K562 (cell line): ENCODE measurements at regions not wholly inside any gene's neighbourhood (a gene's known extent, or its start where the extent isn't known, plus 50 kb on each side); places are given as distances from the start of the nearest gene placed in this dataset.

Source experiments
- ARNT ChIP-seq, 2 experiments: fragments of 450-650 bp; IDR thresholded peaks; 2 replicates each; pipeline ENCODE4 v1.6.1; 2016; ENCODE audit warnings: mild to moderate bottlenecking in 1 of 2
- ELF2 ChIP-seq: fragments of 250-450 bp; sonication (Bioruptor Pico); IDR thresholded peaks from 2 replicates; pipeline ENCODE4 v1.5.0; 2021; ENCODE audit warnings: mild to moderate bottlenecking
- FOXK2 ChIP-seq, 2 experiments: fragments of 450-650 bp; IDR thresholded peaks in 1 of 2; conservative IDR thresholded peaks in 1 of 2; 2 replicates each; pipeline ENCODE4 v1.6.1; 2016; ENCODE audit warnings: low read depth in 2 of 2, mild to moderate bottlenecking in 1 of 2
- HDAC6 ChIP-seq: IDR thresholded peaks from 2 replicates; pipeline ENCODE4 v1.6.1; 2012; ENCODE audit warnings: low read depth, mild to moderate bottlenecking, control low read depth, inconsistent platforms, low read length, moderate library complexity
- HMG20A ChIP-seq: fragments of 450-650 bp; formaldehyde crosslinking; conservative IDR thresholded peaks from 2 replicates; pipeline ENCODE4 v1.4.0; 2020; ENCODE audit warnings: mild to moderate bottlenecking, mixed read lengths
- MBD2 ChIP-seq: sonication (generic); IDR thresholded peaks from 2 replicates; pipeline ENCODE4 v1.6.1; 2016; ENCODE audit warnings: low read depth, borderline replicate concordance
- NCOA6 ChIP-seq: fragments of 450-650 bp; IDR thresholded peaks from 2 replicates; pipeline ENCODE4 v1.6.1; 2017; ENCODE audit warnings: mild to moderate bottlenecking
- POLR2A ChIP-seq: fragments of 450-650 bp; conservative IDR thresholded peaks from 2 replicates; pipeline ENCODE4 v1.6.1; 2016
- TAF15 ChIP-seq: fragments of 200-400 bp; formaldehyde crosslinking; IDR thresholded peaks from 2 replicates; pipeline ENCODE4 v1.6.1; 2017; ENCODE audit warnings: mild to moderate bottlenecking, low read depth, low read length, moderate library complexity
- TBP ChIP-seq: optimal IDR thresholded peaks from 2 replicates; pipeline ENCODE3; 2011; ENCODE audit warnings: low read depth, low read length, improper control_type of control experiment
- ZNF589 ChIP-seq: fragments of 200-800 bp; sonication (Bioruptor generic); IDR thresholded peaks from 2 replicates; pipeline ENCODE4 v1.6.1; 2016; ENCODE audit warnings: low read depth, missing genetic modification characterization, missing compliant biosample characterization
- TF ChIP-seq, protein P1 (sequence below), 2 experiments: IDR thresholded peaks in 1 of 2; conservative IDR thresholded peaks in 1 of 2; 2 replicates each; pipeline ENCODE4 v1.6.1; 2016; ENCODE audit warnings: low read depth in 2 of 2, mild to moderate bottlenecking in 1 of 2, missing compliant biosample characterization in 1 of 2, missing genetic modification characterization in 1 of 2, moderate library complexity in 1 of 2
- TF ChIP-seq, protein P2 (sequence below): fragments of 450-650 bp; formaldehyde crosslinking; conservative IDR thresholded peaks from 2 replicates; pipeline ENCODE4 v1.4.0; 2022; ENCODE audit warnings: mild to moderate bottlenecking, missing genetic modification characterization
- TF ChIP-seq, protein P3 (sequence below): sonication (generic); formaldehyde crosslinking; IDR thresholded peaks from 2 replicates; pipeline ENCODE4 v1.8.0; 2022; ENCODE audit warnings: mild to moderate bottlenecking, missing genetic modification reagents, borderline replicate concordance
- TF ChIP-seq, protein P4 (sequence below), 2 experiments: fragments of 450-650 bp; IDR thresholded peaks; 2 replicates each; pipeline ENCODE4 v1.6.1; 2018; ENCODE audit warnings: mild to moderate bottlenecking in 2 of 2, low read depth in 1 of 2; ENCODE audit not compliant: partially characterized antibody in 2 of 2

DNA sequence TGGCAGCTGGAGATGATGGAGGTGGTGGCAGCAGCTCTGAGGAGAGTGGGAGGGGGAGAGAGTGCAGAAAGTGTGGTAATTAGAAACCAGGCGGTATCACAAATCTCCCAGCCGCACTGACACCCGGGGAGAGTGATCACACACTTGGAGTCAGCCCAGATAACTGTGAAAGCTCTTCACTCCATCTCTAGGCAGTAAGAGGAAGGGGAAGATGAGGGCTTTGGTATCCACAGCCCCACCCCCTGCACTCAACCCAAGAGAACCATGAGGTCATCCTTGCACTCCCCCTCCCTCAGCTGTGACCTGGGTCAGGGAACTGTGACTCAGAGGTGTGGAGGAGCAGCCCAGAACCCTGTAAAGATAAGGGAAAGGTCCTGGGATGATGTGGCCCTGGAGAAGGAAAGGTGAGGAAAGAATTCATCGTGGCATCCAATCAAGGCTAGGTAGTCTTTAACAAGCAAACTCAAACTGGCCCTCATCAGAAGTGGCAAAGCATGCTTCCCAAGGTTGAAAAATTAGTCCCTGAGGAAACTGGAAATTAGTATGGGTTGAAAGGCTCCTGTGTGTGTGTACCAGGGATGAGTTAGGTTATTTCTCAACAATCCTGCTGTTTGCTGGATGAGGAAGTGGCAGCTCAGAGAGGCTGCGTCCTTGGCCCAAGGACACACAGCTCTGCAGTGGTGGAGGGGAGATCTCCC is 111.0 kb upstream of the LHX5 start (continued):
- TF ChIP-seq, protein P1, sequence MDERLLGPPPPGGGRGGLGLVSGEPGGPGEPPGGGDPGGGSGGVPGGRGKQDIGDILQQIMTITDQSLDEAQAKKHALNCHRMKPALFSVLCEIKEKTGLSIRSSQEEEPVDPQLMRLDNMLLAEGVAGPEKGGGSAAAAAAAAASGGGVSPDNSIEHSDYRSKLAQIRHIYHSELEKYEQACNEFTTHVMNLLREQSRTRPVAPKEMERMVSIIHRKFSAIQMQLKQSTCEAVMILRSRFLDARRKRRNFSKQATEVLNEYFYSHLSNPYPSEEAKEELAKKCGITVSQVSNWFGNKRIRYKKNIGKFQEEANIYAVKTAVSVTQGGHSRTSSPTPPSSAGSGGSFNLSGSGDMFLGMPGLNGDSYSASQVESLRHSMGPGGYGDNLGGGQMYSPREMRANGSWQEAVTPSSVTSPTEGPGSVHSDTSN (CRISPR knock-in tag; IDR thresholded peaks at IDR 0.05; ENCODE audit: low read depth), result no peak
- TF ChIP-seq, protein P1 (tag; conservative IDR thresholded peaks at IDR 0.05; ENCODE audit: low read depth), result peak; percentile 69
- TF ChIP-seq, protein P2, sequence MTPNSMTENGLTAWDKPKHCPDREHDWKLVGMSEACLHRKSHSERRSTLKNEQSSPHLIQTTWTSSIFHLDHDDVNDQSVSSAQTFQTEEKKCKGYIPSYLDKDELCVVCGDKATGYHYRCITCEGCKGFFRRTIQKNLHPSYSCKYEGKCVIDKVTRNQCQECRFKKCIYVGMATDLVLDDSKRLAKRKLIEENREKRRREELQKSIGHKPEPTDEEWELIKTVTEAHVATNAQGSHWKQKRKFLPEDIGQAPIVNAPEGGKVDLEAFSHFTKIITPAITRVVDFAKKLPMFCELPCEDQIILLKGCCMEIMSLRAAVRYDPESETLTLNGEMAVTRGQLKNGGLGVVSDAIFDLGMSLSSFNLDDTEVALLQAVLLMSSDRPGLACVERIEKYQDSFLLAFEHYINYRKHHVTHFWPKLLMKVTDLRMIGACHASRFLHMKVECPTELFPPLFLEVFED (CRISPR knock-in tag), result no peak
- TF ChIP-seq, protein P3, sequence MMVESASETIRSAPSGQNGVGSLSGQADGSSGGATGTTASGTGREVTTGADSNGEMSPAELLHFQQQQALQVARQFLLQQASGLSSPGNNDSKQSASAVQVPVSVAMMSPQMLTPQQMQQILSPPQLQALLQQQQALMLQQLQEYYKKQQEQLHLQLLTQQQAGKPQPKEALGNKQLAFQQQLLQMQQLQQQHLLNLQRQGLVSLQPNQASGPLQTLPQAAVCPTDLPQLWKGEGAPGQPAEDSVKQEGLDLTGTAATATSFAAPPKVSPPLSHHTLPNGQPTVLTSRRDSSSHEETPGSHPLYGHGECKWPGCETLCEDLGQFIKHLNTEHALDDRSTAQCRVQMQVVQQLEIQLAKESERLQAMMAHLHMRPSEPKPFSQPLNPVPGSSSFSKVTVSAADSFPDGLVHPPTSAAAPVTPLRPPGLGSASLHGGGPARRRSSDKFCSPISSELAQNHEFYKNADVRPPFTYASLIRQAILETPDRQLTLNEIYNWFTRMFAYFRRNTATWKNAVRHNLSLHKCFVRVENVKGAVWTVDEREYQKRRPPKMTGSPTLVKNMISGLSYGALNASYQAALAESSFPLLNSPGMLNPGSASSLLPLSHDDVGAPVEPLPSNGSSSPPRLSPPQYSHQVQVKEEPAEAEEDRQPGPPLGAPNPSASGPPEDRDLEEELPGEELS, result no peak
- TF ChIP-seq POLR2A (no peak), ELF2 (0 out of 2 replicates have a peak, but pooled peaks have one; percentile 10), MBD2 (peak; percentile 69; the same call in 1 of the 2 replicates), ARNT (IDR thresholded peaks at IDR 0.05) (0 out of 4 replicates have a peak, but pooled peaks of 1 of the 2 experiments have one; percentile 46), HMG20A (CRISPR knock-in tag) (no peak), ZNF589 (CRISPR knock-in tag) (no peak), TBP (no peak), HDAC6 (no peak), NCOA6 (no peak), TAF15 (no peak), FOXK2 (conservative IDR thresholded peaks at IDR 0.05 in 1 of 2, IDR thresholded peaks at IDR 0.05 in 1 of 2; ENCODE audit: low read depth in 2 of 2) (no peak)
- TF ChIP-seq, protein P4, sequence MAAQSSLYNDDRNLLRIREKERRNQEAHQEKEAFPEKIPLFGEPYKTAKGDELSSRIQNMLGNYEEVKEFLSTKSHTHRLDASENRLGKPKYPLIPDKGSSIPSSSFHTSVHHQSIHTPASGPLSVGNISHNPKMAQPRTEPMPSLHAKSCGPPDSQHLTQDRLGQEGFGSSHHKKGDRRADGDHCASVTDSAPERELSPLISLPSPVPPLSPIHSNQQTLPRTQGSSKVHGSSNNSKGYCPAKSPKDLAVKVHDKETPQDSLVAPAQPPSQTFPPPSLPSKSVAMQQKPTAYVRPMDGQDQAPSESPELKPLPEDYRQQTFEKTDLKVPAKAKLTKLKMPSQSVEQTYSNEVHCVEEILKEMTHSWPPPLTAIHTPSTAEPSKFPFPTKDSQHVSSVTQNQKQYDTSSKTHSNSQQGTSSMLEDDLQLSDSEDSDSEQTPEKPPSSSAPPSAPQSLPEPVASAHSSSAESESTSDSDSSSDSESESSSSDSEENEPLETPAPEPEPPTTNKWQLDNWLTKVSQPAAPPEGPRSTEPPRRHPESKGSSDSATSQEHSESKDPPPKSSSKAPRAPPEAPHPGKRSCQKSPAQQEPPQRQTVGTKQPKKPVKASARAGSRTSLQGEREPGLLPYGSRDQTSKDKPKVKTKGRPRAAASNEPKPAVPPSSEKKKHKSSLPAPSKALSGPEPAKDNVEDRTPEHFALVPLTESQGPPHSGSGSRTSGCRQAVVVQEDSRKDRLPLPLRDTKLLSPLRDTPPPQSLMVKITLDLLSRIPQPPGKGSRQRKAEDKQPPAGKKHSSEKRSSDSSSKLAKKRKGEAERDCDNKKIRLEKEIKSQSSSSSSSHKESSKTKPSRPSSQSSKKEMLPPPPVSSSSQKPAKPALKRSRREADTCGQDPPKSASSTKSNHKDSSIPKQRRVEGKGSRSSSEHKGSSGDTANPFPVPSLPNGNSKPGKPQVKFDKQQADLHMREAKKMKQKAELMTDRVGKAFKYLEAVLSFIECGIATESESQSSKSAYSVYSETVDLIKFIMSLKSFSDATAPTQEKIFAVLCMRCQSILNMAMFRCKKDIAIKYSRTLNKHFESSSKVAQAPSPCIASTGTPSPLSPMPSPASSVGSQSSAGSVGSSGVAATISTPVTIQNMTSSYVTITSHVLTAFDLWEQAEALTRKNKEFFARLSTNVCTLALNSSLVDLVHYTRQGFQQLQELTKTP (IDR thresholded peaks at IDR 0.05; ENCODE audit: low read depth in 1 of 2, partially characterized antibody in 2 of 2), result peak in 1 of 2 experiments; percentile 68
